HepG2 (cell line): ENCODE measurements at regions not wholly inside any gene's neighbourhood (a gene's known extent, or its start where the extent isn't known, plus 50 kb on each side); places are given as distances from the start of the nearest gene placed in this dataset.

Source experiments
- ATAC-seq: fragments of 200-7000 bp; cut with Tn5 transposase; 3 replicates; pipeline ENCODE4 v1.9.1; 2020; ENCODE audit warnings: mild to moderate bottlenecking, moderate library complexity
- BruUV-seq: library from RNA; stranded (reverse); fragments of 400-500 nt; replicated peaks from 2 replicates; lab custom pipeline; 2021; lab: Mats Ljungman, UMichigan
- CTCF ChIA-PET: fragments of 300-600 bp; formaldehyde crosslinking; extraction: SDS; loops from one replicate; lab custom pipeline; 2021; ENCODE audit warnings: low total read pairs, inconsistent platforms, low intra/inter-chr PET ratio; lab: Yijun Ruan, JAX
- POLR2A ChIA-PET: fragments of 350-600 bp; sonication (Branson Sonifier 250); formaldehyde crosslinking; loops from one replicate; lab custom pipeline; 2020; ENCODE audit warnings: antibody characterized with exemption, inconsistent platforms; lab: Yijun Ruan, JAX
- DNase-seq: peaks from one replicate; pipeline ENCODE4 v3.0.0-alpha.2; 2015; ENCODE audit warnings: low spot score
- FAIRE-seq: peaks from 3 replicates; lab custom pipeline; 2011; peaks lifted over from hg19 to GRCh38; lab: Jason Lieb, UNC
- H2AFZ ChIP-seq: one replicate; pipeline ENCODE4 v1.6.1; 2011; ENCODE audit warnings: low read length, inconsistent platforms
- H3K27ac ChIP-seq: fragments of 300-600 bp; 3 replicates; pipeline ENCODE4 v1.8.0; 2011; ENCODE audit warnings: mixed run types, mild to moderate bottlenecking, mixed read lengths, low read length, inconsistent platforms; ENCODE audit not compliant: insufficient read depth; ENCODE audit errors: extremely low read length
- H3K27me3 ChIP-seq, 2 experiments: fragments of 200-600 bp in 1 of 2; 2 replicates in 1 of 2; 3 replicates in 1 of 2; pipeline versions ENCODE4 v1.6.0 to v1.8.0; 2011; ENCODE audit warnings: low read length in 2 of 2, mild to moderate bottlenecking in 2 of 2, moderate library complexity in 2 of 2, inconsistent platforms in 1 of 2; ENCODE audit not compliant: insufficient read depth in 2 of 2, control insufficient read depth in 1 of 2
- H3K36me3 ChIP-seq, 2 experiments: fragments of 200-600 bp in 1 of 2; replicated peaks in 1 of 2; 2 replicates in 1 of 2; 3 replicates in 1 of 2; pipeline versions ENCODE4 v1.5.1 to v1.8.0; 2011; ENCODE audit warnings: low read length in 2 of 2, inconsistent platforms in 1 of 2; ENCODE audit not compliant: insufficient read depth in 2 of 2, control insufficient read depth in 1 of 2
- H3K4me1 ChIP-seq: 2 replicates; pipeline ENCODE4 v1.5.1; 2012; ENCODE audit warnings: low read length, inconsistent platforms; ENCODE audit not compliant: insufficient read depth
- H3K4me2 ChIP-seq: 2 replicates; pipeline ENCODE4 v1.6.0; 2011; ENCODE audit warnings: low read depth, low read length, inconsistent platforms
- H3K4me3 ChIP-seq, 3 experiments: fragments of 200-600 bp in 1 of 3; sonication (generic), shearing (Covaris generic) in 1 of 3; replicated peaks in 1 of 3; 2 replicates each; pipeline ENCODE4 v1.5.1; 2011 to 2016; ENCODE audit warnings: low read length in 3 of 3, inconsistent platforms in 2 of 3, low read depth in 2 of 3, mild to moderate bottlenecking in 2 of 3, control low read depth in 1 of 3, mixed read lengths in 1 of 3; ENCODE audit not compliant: insufficient read depth in 1 of 3
- H3K79me2 ChIP-seq: one replicate; pipeline ENCODE4 v1.6.1; 2011; ENCODE audit warnings: low read length, inconsistent platforms; ENCODE audit not compliant: insufficient read depth
- H3K9ac ChIP-seq: 2 replicates; pipeline ENCODE4 v1.6.0; 2011; ENCODE audit warnings: mild to moderate bottlenecking, low read depth, low read length, inconsistent platforms; ENCODE audit not compliant: insufficient read depth
- H3K9me3 ChIP-seq: 2 replicates; pipeline ENCODE4 v1.5.1; 2012; ENCODE audit warnings: mild to moderate bottlenecking, low read length
- H4K20me1 ChIP-seq: 2 replicates; pipeline ENCODE4 v1.6.0; 2011; ENCODE audit warnings: inconsistent platforms, mild to moderate bottlenecking, low read length, moderate library complexity; ENCODE audit not compliant: insufficient read depth
- GATA4 ChIP-seq: sonication (generic); IDR thresholded peaks from 2 replicates; pipeline ENCODE4 v1.6.1; 2016; ENCODE audit warnings: antibody characterized with exemption, low read depth, borderline replicate concordance
- HNF4G ChIP-seq, 2 experiments: sonication (generic) in 1 of 2; formaldehyde crosslinking in 1 of 2; IDR thresholded peaks; 2 replicates each; pipeline versions ENCODE4 v1.4.0 to v1.6.1; 2011 to 2020; ENCODE audit warnings: borderline replicate concordance in 2 of 2, low read depth in 2 of 2, mild to moderate bottlenecking in 2 of 2, low read length in 1 of 2, missing genetic modification reagents in 1 of 2, moderate library complexity in 1 of 2
- ONECUT2 ChIP-seq: sonication (generic); formaldehyde crosslinking; IDR thresholded peaks from 2 replicates; pipeline ENCODE4 v1.4.0; 2020; ENCODE audit warnings: missing genetic modification reagents
- RFXANK ChIP-seq: IDR thresholded peaks from 2 replicates; pipeline ENCODE4 v1.6.1; 2016
- ZBTB25 ChIP-seq: IDR thresholded peaks from 2 replicates; pipeline ENCODE4 v1.6.1; 2018; ENCODE audit warnings: missing genetic modification reagents
- ZNF138 ChIP-seq: sonication (generic); formaldehyde crosslinking; IDR thresholded peaks from 2 replicates; pipeline ENCODE4 v1.5.0; 2020; ENCODE audit warnings: mild to moderate bottlenecking, low read depth, missing genetic modification reagents
- ZNF576 ChIP-seq: sonication (generic); formaldehyde crosslinking; IDR thresholded peaks from 2 replicates; pipeline ENCODE4 v1.4.0; 2020; ENCODE audit warnings: mild to moderate bottlenecking, missing genetic modification reagents
- ZNF616 ChIP-seq: sonication (generic); formaldehyde crosslinking; IDR thresholded peaks from 2 replicates; pipeline ENCODE4 v1.5.0; 2020; ENCODE audit warnings: low read depth, mild to moderate bottlenecking, missing genetic modification reagents
- ZNF781 ChIP-seq: sonication (generic); formaldehyde crosslinking; IDR thresholded peaks from 2 replicates; pipeline ENCODE4 v1.5.1; 2020; ENCODE audit warnings: borderline replicate concordance, mild to moderate bottlenecking, missing genetic modification reagents; ENCODE audit errors: not compliant biosample characterization
- ZSCAN31 ChIP-seq: sonication (generic); formaldehyde crosslinking; IDR thresholded peaks from 2 replicates; pipeline ENCODE4 v1.5.0; 2020; ENCODE audit warnings: low read depth, mild to moderate bottlenecking, missing genetic modification reagents
- ZSCAN9 ChIP-seq: IDR thresholded peaks from 2 replicates; pipeline ENCODE4 v1.6.1; 2016; ENCODE audit warnings: borderline replicate concordance
- WGBS: methylation state at CpG from one replicate; pipeline ENCODE4 v1.1.6; 2017; ENCODE audit warnings: low lambda C conversion rate; 5-methylcytosine and 5-hydroxymethylcytosine counted together
- in situ Hi-C: cut with HindIII; loops from 2 replicates; pipeline ENCODE4 v1.10.0; 2017; ENCODE audit warnings: low pct_unique_long_range_greater_than_20kb; ENCODE audit not compliant: extremely low pct_ligation_motif_present
- intact Hi-C: fragments of 100-400 bp; cut with micrococcal nuclease; formaldehyde crosslinking; loops from one replicate; pipeline ENCODE4 v1.10.0; 2022; ENCODE audit not compliant: unreplicated experiment
- TF ChIP-seq, protein P1 (sequence below): sonication (generic); formaldehyde crosslinking; IDR thresholded peaks from 2 replicates; pipeline ENCODE4 v1.4.0; 2020; ENCODE audit warnings: mild to moderate bottlenecking, low read depth, missing genetic modification reagents
- TF ChIP-seq, protein P2 (sequence below): sonication (generic); formaldehyde crosslinking; IDR thresholded peaks from 2 replicates; pipeline ENCODE4 v1.4.0; 2020; ENCODE audit warnings: missing genetic modification reagents
- TF ChIP-seq, protein P3 (sequence below): sonication (generic); formaldehyde crosslinking; IDR thresholded peaks from 2 replicates; pipeline ENCODE4 v1.4.0; 2020; ENCODE audit warnings: missing genetic modification reagents
- TF ChIP-seq, protein P4 (sequence below): sonication (generic); formaldehyde crosslinking; IDR thresholded peaks from 2 replicates; pipeline ENCODE4 v1.5.1; 2020; ENCODE audit warnings: missing genetic modification reagents, mild to moderate bottlenecking, borderline replicate concordance

DNA sequence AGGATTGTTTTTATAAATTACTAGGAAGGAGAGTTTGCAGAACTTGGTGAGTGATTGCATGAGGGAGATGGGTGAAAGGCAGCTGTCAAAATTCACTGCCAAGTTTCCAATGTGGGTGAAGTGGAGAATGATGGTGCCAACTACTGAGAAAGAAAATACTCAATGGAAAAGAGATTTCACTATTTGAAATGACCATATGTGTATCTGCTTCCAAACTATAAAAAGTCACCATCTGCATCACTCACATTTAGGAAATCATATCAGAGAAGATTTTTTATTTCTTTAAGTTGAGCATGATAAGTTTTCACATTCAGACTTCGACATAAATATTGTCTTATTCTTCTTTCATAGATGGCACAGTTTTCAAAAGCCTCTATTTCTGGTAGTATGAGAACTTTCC lies 570.0 kb upstream of the DSEL start:
- intact Hi-C loops, result no loop called here
- no peak for FAIRE-seq
- no peaks in the 10 kb centered on the region for H4K20me1 ChIP-seq
- BruUV-seq, result no TSS peak
- H3K4me1 ChIP-seq, result no peaks in the 10 kb centered on the region
- H3K4me2 ChIP-seq, result no peak overlapping the region
- ChIA-PET POLR2A (no interaction called here), CTCF (no interaction called here)
- H3K36me3 ChIP-seq, result no peaks in the 10 kb centered on the region
- H3K4me3 ChIP-seq, result no peak overlapping the region
- no peak overlapping the region for H3K9ac ChIP-seq
- H3K9me3 ChIP-seq, result no peaks in the 10 kb centered on the region
- no peak for DNase-seq
- no peaks in the 10 kb centered on the region for H3K27me3 ChIP-seq
- no peak overlapping the region for H3K27ac ChIP-seq
- H3K79me2 ChIP-seq, result no peaks in the 10 kb centered on the region
- no peak for ATAC-seq
- 0% methylated on average over 1 of the region's 1 CpG for WGBS
- in situ Hi-C loops, result no loop called here
- H2AFZ ChIP-seq, result no peak overlapping the region
- TF ChIP-seq GATA4 (no peak), ONECUT2 (CRISPR knock-in tag) (no peak), ZSCAN31 (CRISPR knock-in tag) (no peak), ZNF576 (CRISPR knock-in tag) (no peak), ZBTB25 (CRISPR knock-in tag) (no peak), ZSCAN9 (no peak), ZNF781 (no peak), ZNF616 (no peak), HNF4G (IDR thresholded peaks at IDR 0.05; ENCODE audit: borderline replicate concordance, low read depth, low read length) (no peak), HNF4G (CRISPR knock-in tag; IDR thresholded peaks at IDR 0.05; ENCODE audit: borderline replicate concordance, low read depth) (no peak), RFXANK (CRISPR knock-in tag) (no peak), ZNF138 (CRISPR knock-in tag) (no peak)
- TF ChIP-seq, protein P1, sequence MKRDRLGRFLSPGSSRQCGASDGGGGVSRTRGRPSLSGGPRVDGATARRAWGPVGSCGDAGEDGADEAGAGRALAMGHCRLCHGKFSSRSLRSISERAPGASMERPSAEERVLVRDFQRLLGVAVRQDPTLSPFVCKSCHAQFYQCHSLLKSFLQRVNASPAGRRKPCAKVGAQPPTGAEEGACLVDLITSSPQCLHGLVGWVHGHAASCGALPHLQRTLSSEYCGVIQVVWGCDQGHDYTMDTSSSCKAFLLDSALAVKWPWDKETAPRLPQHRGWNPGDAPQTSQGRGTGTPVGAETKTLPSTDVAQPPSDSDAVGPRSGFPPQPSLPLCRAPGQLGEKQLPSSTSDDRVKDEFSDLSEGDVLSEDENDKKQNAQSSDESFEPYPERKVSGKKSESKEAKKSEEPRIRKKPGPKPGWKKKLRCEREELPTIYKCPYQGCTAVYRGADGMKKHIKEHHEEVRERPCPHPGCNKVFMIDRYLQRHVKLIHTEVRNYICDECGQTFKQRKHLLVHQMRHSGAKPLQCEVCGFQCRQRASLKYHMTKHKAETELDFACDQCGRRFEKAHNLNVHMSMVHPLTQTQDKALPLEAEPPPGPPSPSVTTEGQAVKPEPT (CRISPR knock-in tag), result no peak
- TF ChIP-seq, protein P2, sequence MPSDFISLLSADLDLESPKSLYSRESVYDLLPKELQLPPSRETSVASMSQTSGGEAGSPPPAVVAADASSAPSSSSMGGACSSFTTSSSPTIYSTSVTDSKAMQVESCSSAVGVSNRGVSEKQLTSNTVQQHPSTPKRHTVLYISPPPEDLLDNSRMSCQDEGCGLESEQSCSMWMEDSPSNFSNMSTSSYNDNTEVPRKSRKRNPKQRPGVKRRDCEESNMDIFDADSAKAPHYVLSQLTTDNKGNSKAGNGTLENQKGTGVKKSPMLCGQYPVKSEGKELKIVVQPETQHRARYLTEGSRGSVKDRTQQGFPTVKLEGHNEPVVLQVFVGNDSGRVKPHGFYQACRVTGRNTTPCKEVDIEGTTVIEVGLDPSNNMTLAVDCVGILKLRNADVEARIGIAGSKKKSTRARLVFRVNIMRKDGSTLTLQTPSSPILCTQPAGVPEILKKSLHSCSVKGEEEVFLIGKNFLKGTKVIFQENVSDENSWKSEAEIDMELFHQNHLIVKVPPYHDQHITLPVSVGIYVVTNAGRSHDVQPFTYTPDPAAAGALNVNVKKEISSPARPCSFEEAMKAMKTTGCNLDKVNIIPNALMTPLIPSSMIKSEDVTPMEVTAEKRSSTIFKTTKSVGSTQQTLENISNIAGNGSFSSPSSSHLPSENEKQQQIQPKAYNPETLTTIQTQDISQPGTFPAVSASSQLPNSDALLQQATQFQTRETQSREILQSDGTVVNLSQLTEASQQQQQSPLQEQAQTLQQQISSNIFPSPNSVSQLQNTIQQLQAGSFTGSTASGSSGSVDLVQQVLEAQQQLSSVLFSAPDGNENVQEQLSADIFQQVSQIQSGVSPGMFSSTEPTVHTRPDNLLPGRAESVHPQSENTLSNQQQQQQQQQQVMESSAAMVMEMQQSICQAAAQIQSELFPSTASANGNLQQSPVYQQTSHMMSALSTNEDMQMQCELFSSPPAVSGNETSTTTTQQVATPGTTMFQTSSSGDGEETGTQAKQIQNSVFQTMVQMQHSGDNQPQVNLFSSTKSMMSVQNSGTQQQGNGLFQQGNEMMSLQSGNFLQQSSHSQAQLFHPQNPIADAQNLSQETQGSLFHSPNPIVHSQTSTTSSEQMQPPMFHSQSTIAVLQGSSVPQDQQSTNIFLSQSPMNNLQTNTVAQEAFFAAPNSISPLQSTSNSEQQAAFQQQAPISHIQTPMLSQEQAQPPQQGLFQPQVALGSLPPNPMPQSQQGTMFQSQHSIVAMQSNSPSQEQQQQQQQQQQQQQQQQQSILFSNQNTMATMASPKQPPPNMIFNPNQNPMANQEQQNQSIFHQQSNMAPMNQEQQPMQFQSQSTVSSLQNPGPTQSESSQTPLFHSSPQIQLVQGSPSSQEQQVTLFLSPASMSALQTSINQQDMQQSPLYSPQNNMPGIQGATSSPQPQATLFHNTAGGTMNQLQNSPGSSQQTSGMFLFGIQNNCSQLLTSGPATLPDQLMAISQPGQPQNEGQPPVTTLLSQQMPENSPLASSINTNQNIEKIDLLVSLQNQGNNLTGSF (CRISPR knock-in tag), result no peak
- TF ChIP-seq, protein P3, sequence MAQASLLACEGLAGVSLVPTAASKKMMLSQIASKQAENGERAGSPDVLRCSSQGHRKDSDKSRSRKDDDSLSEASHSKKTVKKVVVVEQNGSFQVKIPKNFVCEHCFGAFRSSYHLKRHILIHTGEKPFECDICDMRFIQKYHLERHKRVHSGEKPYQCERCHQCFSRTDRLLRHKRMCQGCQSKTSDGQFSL, result no peak
- TF ChIP-seq, protein P4, sequence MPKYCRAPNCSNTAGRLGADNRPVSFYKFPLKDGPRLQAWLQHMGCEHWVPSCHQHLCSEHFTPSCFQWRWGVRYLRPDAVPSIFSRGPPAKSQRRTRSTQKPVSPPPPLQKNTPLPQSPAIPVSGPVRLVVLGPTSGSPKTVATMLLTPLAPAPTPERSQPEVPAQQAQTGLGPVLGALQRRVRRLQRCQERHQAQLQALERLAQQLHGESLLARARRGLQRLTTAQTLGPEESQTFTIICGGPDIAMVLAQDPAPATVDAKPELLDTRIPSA (CRISPR knock-in tag), result no peak
